MCF 10A (cell line): ENCODE measurements at regions not wholly inside any gene's neighbourhood (a gene's known extent, or its start where the extent isn't known, plus 50 kb on each side); places are given as distances from the start of the nearest gene placed in this dataset.

Experiments used
- BruUV-seq: library from RNA; stranded (reverse); fragments of 400-500 nt; replicated peaks from 2 replicates; lab custom pipeline; 2021; lab: Mats Ljungman, UMichigan
- CTCF ChIA-PET: fragments of 300-600 bp; sonication (Branson Sonifier 250); formaldehyde crosslinking; extraction: SDS; loops from one replicate; lab custom pipeline; 2021; ENCODE audit warnings: antibody characterized with exemption, inconsistent platforms; lab: Yijun Ruan, JAX
- POLR2A ChIA-PET: fragments of 300-600, 350-650 bp; sonication (Branson Sonifier 250); formaldehyde crosslinking; extraction: SDS; loops from one replicate; lab custom pipeline; 2020; ENCODE audit warnings: antibody characterized with exemption, inconsistent platforms; lab: Yijun Ruan, JAX
- DNase-seq: peaks from one replicate; pipeline ENCODE4 v3.0.0-alpha.2; 2018; ENCODE audit not compliant: unreplicated experiment
- H3K27ac Mint-ChIP-seq: one replicate; pipeline ENCODE4 v1.8.0; 2022; ENCODE audit warnings: mild to moderate bottlenecking, low read depth, mixed read lengths; ENCODE audit not compliant: unreplicated experiment
- H3K27me3 Mint-ChIP-seq: one replicate; pipeline ENCODE4 v1.8.0; 2022; ENCODE audit warnings: mixed read lengths; ENCODE audit not compliant: insufficient read depth, unreplicated experiment
- H3K36me3 Mint-ChIP-seq: one replicate; pipeline ENCODE4 v1.8.0; 2022; ENCODE audit warnings: mild to moderate bottlenecking, moderate library complexity, mixed read lengths; ENCODE audit not compliant: insufficient read depth, unreplicated experiment
- H3K4me1 Mint-ChIP-seq: one replicate; pipeline ENCODE4 v1.8.0; 2022; ENCODE audit warnings: mixed read lengths; ENCODE audit not compliant: insufficient read depth, unreplicated experiment
- H3K4me3 Mint-ChIP-seq: one replicate; pipeline ENCODE4 v1.8.0; 2022; ENCODE audit warnings: mild to moderate bottlenecking, moderate library complexity, mixed read lengths; ENCODE audit not compliant: unreplicated experiment
- H3K9me3 Mint-ChIP-seq: one replicate; pipeline ENCODE4 v1.8.0; 2022; ENCODE audit warnings: mixed read lengths; ENCODE audit not compliant: unreplicated experiment
- intact Hi-C: fragments of 100-400 bp; cut with micrococcal nuclease; formaldehyde crosslinking; loops from 2 replicates; pipeline ENCODE4 v1.14.1; 2022
- TF ChIP-seq, protein P1 (sequence below): fragments of 200-600 bp; IDR thresholded peaks from one replicate; pipeline ENCODE4 v1.8.0; 2022; ENCODE audit warnings: antibody characterized with exemption, mild to moderate bottlenecking; ENCODE audit not compliant: unreplicated experiment

GRCh38 chr10:9759596-9759995, 1258.1 kb upstream of the CELF2 start:
- BruUV-seq = no TSS peak
- TF ChIP-seq, protein P1, sequence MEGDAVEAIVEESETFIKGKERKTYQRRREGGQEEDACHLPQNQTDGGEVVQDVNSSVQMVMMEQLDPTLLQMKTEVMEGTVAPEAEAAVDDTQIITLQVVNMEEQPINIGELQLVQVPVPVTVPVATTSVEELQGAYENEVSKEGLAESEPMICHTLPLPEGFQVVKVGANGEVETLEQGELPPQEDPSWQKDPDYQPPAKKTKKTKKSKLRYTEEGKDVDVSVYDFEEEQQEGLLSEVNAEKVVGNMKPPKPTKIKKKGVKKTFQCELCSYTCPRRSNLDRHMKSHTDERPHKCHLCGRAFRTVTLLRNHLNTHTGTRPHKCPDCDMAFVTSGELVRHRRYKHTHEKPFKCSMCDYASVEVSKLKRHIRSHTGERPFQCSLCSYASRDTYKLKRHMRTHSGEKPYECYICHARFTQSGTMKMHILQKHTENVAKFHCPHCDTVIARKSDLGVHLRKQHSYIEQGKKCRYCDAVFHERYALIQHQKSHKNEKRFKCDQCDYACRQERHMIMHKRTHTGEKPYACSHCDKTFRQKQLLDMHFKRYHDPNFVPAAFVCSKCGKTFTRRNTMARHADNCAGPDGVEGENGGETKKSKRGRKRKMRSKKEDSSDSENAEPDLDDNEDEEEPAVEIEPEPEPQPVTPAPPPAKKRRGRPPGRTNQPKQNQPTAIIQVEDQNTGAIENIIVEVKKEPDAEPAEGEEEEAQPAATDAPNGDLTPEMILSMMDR = no peak
- Mint-ChIP-seq H3K36me3 (no peaks in the 10 kb centered on the region), H3K9me3 (no peaks in the 10 kb centered on the region), H3K27me3 (no peaks in the 10 kb centered on the region), H3K4me3 (no peak overlapping the region), H3K4me1 (peaks cover 12% of the 10 kb centered on the region), H3K27ac (no peak overlapping the region)
- POLR2A ChIA-PET = no interaction called here
- CTCF ChIA-PET = no interaction called here
- intact Hi-C loops = no loop called here
- DNase-seq = no peak

GRCh38 chr10:9762966-9763656, 1254.6 kb upstream of the CELF2 start:
- H3K4me1 Mint-ChIP-seq = peaks cover 17% of the 10 kb centered on the region
- CTCF ChIA-PET = no interaction called here
- TSS peak; percentile 75 for BruUV-seq
- peak overlapping the region; percentile 84 for H3K27ac Mint-ChIP-seq
- no peaks in the 10 kb centered on the region for H3K9me3 Mint-ChIP-seq
- POLR2A ChIA-PET = interaction anchor here (0.6 to 2.5 kb wide), 5 partner anchors 8 to 331 kb away, joined by 3 to 8 read pairs (median 3); no protein-coding TSS in a partner anchor
- H3K27me3 Mint-ChIP-seq = no peaks in the 10 kb centered on the region
- peak overlapping the region; percentile 48 for H3K4me3 Mint-ChIP-seq
- intact Hi-C loops = loop anchor here (2.0 kb wide), 1 partner anchor 150 kb away; no protein-coding TSS in a partner anchor
- DNase-seq = peak; percentile 78
- TF ChIP-seq, protein P1 = no peak
- no peaks in the 10 kb centered on the region for H3K36me3 Mint-ChIP-seq

- no peak overlapping the region for H3K27ac Mint-ChIP-seq
- TF ChIP-seq, protein P1 = no peak
- H3K27me3 Mint-ChIP-seq = no peaks in the 10 kb centered on the region
- no peak overlapping the region for H3K4me3 Mint-ChIP-seq
- H3K9me3 Mint-ChIP-seq = no peaks in the 10 kb centered on the region
- no TSS peak for BruUV-seq
- ChIA-PET POLR2A (interaction anchor here (0.7 kb wide), 1 partner anchor 10 kb away, joined by 3 read pairs; no protein-coding TSS in a partner anchor), CTCF (no interaction called here)
- H3K4me1 Mint-ChIP-seq = peaks cover 17% of the 10 kb centered on the region
- no peak for DNase-seq
- intact Hi-C loops = no loop called here
- H3K36me3 Mint-ChIP-seq = no peaks in the 10 kb centered on the region
These were observed 1250.9 kb upstream of the CELF2 start for GRCh38 chr10:9766762-9767161.

- TF ChIP-seq, protein P1 = no peak
- intact Hi-C loops = no loop called here
- no peak for DNase-seq
- Mint-ChIP-seq H3K36me3 (no peaks in the 10 kb centered on the region), H3K9me3 (peaks cover 7% of the 10 kb centered on the region), H3K27ac (no peak overlapping the region), H3K27me3 (no peaks in the 10 kb centered on the region), H3K4me1 (peaks cover 21% of the 10 kb centered on the region), H3K4me3 (no peak overlapping the region)
- POLR2A ChIA-PET = interaction anchor here (0.9 kb wide), 1 partner anchor 1450 kb away, joined by 3 read pairs; no protein-coding TSS in a partner anchor
- CTCF ChIA-PET = no interaction called here
- no TSS peak for BruUV-seq
These were observed 1236.0 kb upstream of the CELF2 start for GRCh38 chr10:9781666-9782065.
